Chondrocyte (in vitro differentiated cells): ENCODE measurements at regions not wholly inside any gene's neighbourhood (a gene's known extent, or its start where the extent isn't known, plus 50 kb on each side); places are given as distances from the start of the nearest gene placed in this dataset.

Experiments used
- DNase-seq: peaks from one replicate; pipeline ENCODE4 v3.0.0; 2021; ENCODE audit warnings: mixed read lengths, low spot score
- H3K27ac Mint-ChIP-seq: one replicate; pipeline ENCODE4 v1.8.0; 2021; ENCODE audit warnings: mild to moderate bottlenecking, moderate library complexity, mixed read lengths; ENCODE audit not compliant: unreplicated experiment
- H3K27me3 Mint-ChIP-seq: 2 replicates; pipeline ENCODE4 v1.8.0; 2021; ENCODE audit warnings: low read depth, mixed read lengths
- H3K36me3 Mint-ChIP-seq: 2 replicates; pipeline ENCODE4 v1.8.0; 2021; ENCODE audit warnings: low read depth, mixed read lengths
- H3K4me1 Mint-ChIP-seq: 2 replicates; pipeline ENCODE4 v1.8.0; 2021; ENCODE audit warnings: low read depth, mild to moderate bottlenecking, mixed read lengths
- H3K4me3 Mint-ChIP-seq: one replicate; pipeline ENCODE4 v1.8.0; 2021; ENCODE audit warnings: mild to moderate bottlenecking, moderate library complexity, mixed read lengths; ENCODE audit not compliant: unreplicated experiment
- H3K9me3 Mint-ChIP-seq: 2 replicates; pipeline ENCODE4 v1.8.0; 2021; ENCODE audit warnings: low read depth, mixed read lengths
- TF ChIP-seq, protein P1 (sequence below): fragments of 200-600 bp; sonication (generic); IDR thresholded peaks from 2 replicates; pipeline ENCODE4 v1.5.0; 2021; ENCODE audit warnings: antibody characterized with exemption, mild to moderate bottlenecking, moderate library complexity

DNA sequence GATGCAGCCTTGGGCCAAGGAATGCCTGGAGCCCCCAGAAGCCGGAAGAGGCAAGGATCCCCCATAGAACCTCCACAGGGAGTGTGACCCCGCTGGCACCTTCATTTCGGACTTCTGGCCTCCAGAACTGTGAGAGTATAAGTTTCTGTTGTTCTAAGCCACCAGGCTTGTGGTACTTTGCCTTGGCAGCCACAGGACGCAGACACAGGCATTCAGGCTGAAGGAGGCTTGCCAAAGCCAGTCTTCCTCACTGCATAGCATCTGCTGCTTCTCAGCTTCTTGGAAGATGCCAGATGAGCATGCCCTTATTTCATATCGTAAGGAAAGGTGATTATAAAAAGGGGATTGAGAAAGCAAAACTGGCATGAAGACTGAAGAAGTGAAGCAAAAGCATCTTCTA, 61.1 kb upstream of the TAS2R1 start:
- H3K36me3 Mint-ChIP-seq = no peaks in the 10 kb centered on the region
- TF ChIP-seq, protein P1, sequence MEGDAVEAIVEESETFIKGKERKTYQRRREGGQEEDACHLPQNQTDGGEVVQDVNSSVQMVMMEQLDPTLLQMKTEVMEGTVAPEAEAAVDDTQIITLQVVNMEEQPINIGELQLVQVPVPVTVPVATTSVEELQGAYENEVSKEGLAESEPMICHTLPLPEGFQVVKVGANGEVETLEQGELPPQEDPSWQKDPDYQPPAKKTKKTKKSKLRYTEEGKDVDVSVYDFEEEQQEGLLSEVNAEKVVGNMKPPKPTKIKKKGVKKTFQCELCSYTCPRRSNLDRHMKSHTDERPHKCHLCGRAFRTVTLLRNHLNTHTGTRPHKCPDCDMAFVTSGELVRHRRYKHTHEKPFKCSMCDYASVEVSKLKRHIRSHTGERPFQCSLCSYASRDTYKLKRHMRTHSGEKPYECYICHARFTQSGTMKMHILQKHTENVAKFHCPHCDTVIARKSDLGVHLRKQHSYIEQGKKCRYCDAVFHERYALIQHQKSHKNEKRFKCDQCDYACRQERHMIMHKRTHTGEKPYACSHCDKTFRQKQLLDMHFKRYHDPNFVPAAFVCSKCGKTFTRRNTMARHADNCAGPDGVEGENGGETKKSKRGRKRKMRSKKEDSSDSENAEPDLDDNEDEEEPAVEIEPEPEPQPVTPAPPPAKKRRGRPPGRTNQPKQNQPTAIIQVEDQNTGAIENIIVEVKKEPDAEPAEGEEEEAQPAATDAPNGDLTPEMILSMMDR = no peak
- H3K4me3 Mint-ChIP-seq = no peak overlapping the region
- no peak for DNase-seq
- H3K27ac Mint-ChIP-seq = no peak overlapping the region
- no peaks in the 10 kb centered on the region for H3K27me3 Mint-ChIP-seq
- H3K9me3 Mint-ChIP-seq = no peaks in the 10 kb centered on the region
- H3K4me1 Mint-ChIP-seq = peaks cover 36% of the 10 kb centered on the region

GRCh38 chr5:9690751-9691150, 60.6 kb upstream of the TAS2R1 start:
- no peak for DNase-seq
- Mint-ChIP-seq H3K4me1 (peaks cover 39% of the 10 kb centered on the region), H3K36me3 (no peaks in the 10 kb centered on the region), H3K27ac (no peak overlapping the region), H3K4me3 (no peak overlapping the region), H3K9me3 (no peaks in the 10 kb centered on the region), H3K27me3 (no peaks in the 10 kb centered on the region)
- TF ChIP-seq, protein P1 = no peak

GRCh38 chr5:9686216-9686615, 56.1 kb upstream of the TAS2R1 start:
- no peaks in the 10 kb centered on the region for H3K36me3 Mint-ChIP-seq
- no peaks in the 10 kb centered on the region for H3K27me3 Mint-ChIP-seq
- no peak for DNase-seq
- H3K27ac Mint-ChIP-seq = peak overlapping the region; percentile 95
- no peak overlapping the region for H3K4me3 Mint-ChIP-seq
- peaks cover 26% of the 10 kb centered on the region for H3K4me1 Mint-ChIP-seq
- peaks cover 6% of the 10 kb centered on the region for H3K9me3 Mint-ChIP-seq
- TF ChIP-seq, protein P1 = no peak

GRCh38 chr5:9681706-9682105, 51.6 kb upstream of the TAS2R1 start:
- no peaks in the 10 kb centered on the region for H3K36me3 Mint-ChIP-seq
- no peak overlapping the region for H3K27ac Mint-ChIP-seq
- H3K27me3 Mint-ChIP-seq = no peaks in the 10 kb centered on the region
- H3K4me1 Mint-ChIP-seq = peaks cover 14% of the 10 kb centered on the region
- no peak overlapping the region for H3K4me3 Mint-ChIP-seq
- peaks cover 19% of the 10 kb centered on the region for H3K9me3 Mint-ChIP-seq
- TF ChIP-seq, protein P1 = no peak
- no peak for DNase-seq
